C4-2B (cell line): ENCODE measurements at regions not wholly inside any gene's neighbourhood (a gene's known extent, or its start where the extent isn't known, plus 50 kb on each side); places are given as distances from the start of the nearest gene placed in this dataset.

Experiments
- CTCF ChIP-seq: fragments of 450-650 bp; conservative IDR thresholded peaks from 2 replicates; pipeline ENCODE4 v1.5.1; 2017; ENCODE audit warnings: mild to moderate bottlenecking
- ZFX ChIP-seq: fragments of 450-650 bp; IDR thresholded peaks from 2 replicates; pipeline ENCODE4 v1.6.1; 2017

GRCh38 chr1:193699261-193699660 lies 512.8 kb upstream of the B3GALT2 start:
- no peak for TF ChIP-seq CTCF
- no peak for TF ChIP-seq ZFX
